GM18909 (cell line): ENCODE measurements at regions not wholly inside any gene's neighbourhood (a gene's known extent, or its start where the extent isn't known, plus 50 kb on each side); places are given as distances from the start of the nearest gene placed in this dataset.
"Not testable (repeated sequence)": the region's sequence is repeated elsewhere in the genome, so short reads cannot be mapped to it uniquely, and the experiment has no call there.

Experiments
- ATAC-seq: cut with Tn5 transposase; IDR thresholded peaks from one replicate; pipeline ENCODE4 v1.9.1; 2021; ENCODE audit warnings: mild to moderate bottlenecking; ENCODE audit not compliant: unreplicated experiment, poor library complexity

DNA sequence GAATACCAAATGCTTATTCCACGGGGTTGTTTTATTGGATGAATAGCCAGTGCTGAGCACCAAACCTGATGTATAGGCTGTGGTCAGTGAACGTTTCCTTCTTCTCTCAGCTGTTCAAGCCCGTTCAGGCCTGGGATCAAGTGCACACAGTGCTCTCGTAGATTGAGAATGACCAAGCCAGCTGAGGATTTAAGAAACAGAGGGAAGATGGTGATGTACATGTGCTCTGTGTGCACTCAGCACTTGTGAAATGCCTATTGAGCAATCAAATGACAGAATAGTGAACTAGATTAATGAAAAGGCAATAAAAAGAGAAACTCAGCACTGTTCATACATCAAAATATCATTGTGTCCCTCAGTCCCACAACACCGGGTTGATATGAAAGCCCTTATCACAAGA lies 302.5 kb downstream of the BMPER start:
- ATAC-seq: no peak

DNA sequence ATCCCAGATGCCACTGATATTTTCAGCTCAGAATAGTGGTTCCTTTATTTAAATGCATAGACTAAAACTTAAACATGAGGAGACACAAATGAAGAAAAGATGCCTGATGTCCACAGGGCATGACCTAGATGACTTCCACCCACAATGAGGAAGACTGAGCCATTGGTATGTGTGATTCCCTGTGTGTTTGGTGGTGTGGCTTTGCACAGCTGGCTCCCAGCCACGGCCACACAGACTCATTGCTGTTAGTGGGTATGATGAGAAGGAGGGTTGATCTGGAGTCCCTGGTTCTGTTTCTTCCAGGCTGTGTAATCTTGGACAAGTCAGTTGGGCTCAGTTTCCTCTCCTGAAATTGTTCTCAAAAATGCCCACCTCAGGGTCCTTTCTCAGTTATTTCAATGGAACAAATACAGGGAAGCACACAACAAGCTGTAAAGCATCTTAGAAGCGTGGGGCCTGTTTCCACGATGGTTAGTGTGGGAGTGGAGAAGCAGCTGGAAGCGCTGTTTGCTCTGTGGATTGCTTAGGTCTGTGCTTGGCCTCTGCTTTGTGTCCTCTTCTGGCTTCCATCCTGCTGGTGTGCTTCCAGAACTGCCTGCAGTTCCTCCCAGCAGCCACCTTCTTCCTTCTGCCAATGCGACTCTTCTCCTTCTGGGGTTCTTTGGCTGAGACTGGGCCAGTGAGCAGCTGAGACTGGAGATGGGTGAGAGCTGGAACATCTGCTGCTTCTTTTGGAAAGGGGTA lies 303.7 kb downstream of the BMPER start:
- ATAC-seq: no peak

DNA sequence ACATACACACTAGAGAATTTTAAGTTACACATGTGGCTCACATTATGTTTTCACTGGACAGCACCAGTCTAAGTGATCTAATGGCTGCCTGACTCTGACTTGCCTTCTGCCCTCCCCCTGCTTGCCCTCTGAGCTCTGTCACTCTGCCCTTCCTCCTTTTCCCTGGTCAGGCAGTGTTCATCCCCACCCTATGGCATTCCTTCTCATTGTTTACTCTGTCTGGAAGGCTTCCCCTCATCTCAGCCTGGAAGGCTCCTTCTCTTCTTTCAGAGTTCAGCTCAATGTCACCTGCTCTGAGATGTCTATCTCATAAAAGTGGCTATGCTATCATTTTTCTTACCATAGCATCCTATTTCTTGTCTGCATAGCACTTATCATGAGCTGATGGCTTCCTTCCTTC lies 305.7 kb downstream of the BMPER start:
- ATAC-seq: no peak

DNA sequence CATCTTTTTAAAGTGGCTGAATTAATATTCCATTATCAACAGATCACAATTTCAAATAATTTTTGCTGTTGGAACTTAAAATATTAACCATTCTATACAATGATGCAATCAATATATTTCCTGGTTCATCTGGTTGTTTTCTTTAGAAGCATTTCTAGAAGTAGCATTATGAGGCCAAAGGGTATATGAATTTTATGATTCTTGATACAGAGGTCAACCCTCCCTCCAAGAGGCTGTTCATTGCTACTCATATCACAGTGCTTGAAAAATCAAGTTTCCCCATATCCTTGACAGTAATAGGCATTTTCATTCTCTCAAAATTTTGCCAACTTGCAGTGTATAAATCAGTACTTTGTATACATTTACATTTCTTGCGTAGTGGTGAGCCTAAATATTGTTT lies 312.6 kb downstream of the BMPER start:
- ATAC-seq: no peak

DNA sequence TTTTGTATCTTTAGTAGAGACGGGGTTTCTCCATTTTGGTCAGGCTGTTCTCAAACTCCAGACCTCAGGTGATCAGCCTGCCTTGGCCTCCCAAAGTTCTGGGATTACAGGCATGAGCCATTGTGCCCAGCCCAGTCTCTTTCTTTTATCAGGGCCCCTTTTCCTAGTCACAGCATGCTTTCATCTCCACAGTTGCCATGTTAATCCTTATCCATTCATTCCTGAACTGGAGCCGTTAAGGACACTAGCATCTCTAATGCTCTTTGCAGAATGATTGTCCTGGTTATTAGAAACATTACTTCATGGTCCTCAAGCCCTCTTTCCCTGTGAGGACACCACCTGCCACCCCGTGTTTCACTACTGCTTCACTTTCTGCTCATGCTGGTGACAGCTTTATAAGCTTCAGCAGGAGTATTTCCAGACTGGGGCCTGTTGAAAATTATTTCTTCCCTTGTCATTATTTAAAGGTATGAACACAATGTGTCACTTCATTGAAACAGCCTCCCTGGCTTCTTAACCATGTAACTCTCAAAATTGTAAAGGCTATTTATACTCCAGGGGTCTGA lies 313.9 kb downstream of the BMPER start:
- ATAC-seq: no peak

DNA sequence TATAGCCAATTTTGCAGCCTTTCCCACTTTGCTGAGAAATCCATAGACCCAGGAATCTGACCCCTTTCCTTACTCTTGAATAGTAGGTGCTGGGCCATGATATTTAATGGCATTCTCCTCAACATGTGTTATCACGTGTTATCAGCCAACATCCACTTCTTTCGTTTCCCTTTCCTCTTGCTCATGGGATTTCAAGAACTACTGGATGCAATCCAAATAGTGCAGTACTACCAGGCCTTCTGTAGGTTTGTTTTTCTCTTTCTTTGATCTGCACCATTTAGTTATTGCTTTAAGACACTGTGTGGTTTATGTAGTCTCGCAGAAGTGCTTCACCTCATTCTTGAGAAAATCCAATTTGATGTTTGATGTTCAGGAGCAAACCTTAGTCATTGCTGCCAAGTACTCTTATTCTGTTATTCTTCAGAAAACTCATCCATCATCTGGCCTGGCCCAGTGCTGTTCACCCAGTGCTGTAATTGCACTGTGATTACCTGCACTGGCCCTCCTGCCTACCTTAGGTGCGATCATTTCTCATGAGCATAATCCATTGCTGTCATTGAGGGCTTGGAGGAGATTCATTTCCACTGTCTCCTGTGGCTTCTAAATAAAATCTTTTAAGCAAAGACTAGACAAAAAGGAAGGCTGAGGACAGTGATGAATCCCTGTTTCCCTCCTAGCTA lies 315.3 kb downstream of the BMPER start:
- no peak for ATAC-seq

DNA sequence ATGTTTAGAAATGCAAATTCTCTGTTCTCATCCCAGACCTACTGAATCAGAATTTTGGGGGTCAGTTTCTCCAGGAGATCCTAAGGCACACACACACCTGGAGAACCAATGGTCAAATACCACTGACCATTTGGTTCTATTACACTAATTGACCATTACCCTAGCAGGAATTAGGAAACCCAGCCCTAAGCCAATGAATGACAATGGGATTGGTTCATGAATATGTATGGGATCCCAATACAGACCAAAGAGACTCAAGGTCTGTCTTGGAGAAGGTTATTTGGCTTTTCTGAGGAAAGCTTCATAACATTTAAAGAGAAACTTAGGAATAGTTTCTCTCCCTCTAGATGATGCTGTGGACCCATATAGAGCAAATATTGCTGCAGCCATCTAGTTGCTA lies 317.0 kb downstream of the BMPER start:
- no peak for ATAC-seq

DNA sequence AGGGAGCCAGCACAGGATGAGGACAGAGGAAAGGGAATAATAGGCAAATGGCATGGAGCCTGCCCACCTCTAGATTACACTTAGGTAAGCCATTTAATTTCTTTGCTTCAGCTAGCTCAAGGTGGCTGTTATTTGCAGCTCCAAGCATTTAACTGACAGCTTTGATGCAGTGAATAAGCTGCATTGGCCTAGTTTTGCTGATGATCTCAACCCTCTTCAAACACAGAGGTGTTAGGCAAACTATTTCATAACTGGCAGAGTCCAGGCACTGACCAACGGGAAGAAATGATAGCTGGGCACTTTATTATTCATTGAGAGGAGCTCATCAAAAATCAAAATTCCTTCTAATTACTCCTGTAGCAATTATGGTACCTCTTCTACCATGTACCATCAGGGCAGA lies 317.4 kb downstream of the BMPER start:
- no peak for ATAC-seq

DNA sequence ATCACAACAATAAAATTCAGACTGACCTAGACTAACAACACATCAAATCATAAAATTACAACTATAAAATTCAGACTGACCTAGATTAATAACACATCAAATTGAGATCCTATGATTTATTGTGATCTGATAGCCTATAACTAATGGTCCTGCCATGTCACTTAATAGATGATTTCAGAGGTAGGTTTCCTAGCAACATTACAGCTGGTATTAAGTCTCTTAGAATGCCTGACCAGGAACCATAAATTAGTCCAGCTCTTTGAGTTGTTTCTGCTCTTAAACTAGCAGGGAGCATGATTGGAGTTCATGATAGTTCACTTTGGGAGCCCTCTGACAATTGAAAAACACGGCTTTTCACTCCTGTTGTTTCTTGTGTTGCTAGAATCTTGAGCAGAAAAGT lies 318.9 kb downstream of the BMPER start:
- ATAC-seq: no peak

DNA sequence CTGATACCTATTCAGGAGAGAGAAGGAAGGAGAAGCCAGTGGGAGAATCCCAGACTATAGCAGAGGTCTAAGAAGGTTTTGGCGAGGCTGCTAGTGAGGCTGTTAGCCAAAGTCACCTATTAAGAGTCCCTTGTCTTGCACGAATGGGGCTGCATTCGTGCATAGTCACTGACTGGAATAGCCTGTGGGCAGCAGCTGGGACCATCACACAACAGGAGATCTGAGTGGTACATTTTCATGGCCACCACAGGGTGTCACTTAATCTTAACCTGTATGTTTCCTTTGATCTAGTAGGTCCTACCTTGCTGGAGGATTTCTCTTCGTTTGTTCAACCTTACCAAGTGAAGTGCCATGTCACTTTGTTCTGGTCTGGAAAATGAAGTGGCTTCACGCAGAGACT lies 319.9 kb downstream of the BMPER start:
- no peak for ATAC-seq

DNA sequence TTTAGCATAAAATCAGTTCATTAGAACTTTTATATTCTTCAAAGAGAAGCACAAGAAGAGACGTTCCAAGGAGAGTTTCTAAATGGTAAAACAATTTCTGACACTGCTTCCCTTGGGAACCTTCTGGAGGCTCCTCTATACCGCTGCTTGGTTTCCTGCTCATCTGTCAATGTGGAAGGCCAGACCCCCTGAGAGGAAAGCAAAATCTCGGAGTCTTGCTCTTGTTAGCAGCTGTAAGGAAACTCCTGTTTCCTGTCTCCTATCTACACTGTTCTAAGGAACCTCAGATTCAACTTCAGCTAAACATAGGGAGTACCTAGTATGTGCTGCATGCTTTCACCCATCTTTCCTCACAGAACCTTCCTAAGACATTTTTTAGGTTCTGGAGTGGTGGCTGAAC lies 322.2 kb downstream of the BMPER start:
- ATAC-seq: no peak

DNA sequence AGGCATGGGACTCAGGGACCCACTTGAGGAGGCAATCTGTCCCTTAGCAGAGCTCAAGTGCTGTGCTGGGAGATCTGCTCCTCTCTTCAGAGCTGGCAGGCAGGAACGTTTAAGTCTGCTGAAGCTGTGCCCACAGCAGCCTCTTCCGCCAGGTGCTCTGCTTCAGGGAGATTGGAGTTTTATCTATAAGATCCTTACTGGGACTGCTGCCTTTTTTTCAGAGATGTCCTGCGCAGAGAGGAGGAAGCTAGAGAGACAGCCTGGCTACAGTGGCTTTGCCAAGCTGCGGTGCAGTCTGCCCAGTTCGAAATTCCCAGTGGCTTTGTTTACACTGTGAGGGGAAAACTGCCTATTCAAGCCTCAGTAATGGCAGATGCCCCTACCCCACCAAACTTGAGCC lies 329.8 kb downstream of the BMPER start:
- ATAC-seq: not testable (repeated sequence)

DNA sequence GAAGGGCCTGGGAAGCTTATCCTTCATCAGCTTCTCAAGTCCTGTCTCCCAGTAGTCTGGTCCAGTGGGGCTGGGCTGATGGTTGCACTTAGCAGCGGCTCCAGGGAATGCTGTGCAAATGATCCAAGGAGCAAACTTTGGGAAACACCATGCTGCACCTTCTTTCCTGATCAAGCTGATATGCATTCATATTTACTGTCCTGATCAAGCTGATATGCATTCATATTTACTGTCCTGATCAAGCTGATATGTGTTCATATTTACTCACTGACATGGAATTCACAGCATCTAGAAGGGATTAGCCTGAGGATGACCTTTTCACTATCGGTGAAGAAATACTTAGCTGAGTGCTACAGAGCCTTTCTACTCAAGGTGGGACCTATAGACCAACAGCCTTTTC lies 330.7 kb downstream of the BMPER start:
- no peak for ATAC-seq

DNA sequence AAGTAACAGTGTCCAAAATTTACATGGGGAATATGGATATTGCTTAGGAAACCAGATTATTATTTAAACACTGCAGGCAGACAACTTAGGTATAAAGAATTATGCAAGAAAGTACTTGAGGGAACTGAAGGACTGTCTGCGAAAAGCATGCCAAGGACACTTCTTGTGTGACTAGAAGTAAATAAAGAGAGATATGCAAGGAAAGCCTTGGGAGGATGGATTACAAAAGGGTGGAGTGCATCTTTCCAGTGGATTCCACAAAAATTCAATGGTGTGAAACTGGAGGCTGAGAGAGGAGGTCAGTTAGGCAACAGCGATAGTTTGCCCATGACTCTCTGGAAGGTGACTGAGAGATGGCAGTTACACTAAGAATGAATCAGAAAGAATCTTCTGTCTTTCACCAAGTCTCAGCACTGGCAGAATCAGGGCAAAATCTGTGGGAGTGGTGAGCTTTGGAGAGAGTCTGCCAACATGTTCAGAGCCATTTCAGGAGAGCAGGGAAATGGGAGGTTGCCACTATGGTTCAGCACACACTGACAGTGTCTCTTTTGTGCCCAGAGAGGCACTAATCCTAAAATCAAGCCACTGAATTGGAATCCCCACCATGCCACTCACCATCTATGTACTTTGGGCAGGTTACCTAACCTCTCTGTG lies 331.6 kb downstream of the BMPER start:
- ATAC-seq: no peak

DNA sequence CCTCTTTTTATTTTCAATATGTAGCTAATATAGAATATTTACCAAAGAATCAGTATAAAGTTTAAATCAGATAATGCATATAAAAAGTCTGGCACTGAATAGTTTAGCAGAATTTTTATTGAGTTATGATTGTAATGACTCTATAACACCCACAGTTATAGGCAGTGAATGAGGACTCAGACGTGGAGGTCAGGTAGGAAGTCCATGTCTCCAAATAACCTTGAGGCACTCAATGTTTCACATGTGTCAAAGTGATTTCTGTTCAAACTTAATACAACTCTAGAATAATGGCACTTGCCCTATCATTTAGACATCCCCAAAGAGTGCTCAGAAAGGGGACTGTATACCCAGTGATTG lies 332.1 kb downstream of the BMPER start:
- no peak for ATAC-seq

DNA sequence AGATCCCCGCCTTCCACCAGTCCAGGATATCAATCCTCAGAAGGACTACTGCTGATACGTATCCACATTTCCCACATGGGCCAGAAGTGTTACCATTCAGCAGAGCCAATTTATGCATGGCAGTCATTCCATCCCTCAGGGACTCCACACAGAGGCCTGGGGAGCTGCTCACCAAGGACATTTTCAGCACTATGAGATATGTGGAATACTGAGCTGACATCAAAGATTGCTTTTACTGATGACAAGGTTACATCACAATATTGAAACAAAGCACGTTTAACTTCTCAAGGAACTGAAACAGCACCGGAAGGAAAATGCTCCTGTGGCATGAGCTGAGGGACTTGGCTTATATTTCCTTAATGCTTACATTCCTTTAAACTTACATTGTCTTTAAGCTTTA lies 335.1 kb downstream of the BMPER start:
- ATAC-seq: no peak

DNA sequence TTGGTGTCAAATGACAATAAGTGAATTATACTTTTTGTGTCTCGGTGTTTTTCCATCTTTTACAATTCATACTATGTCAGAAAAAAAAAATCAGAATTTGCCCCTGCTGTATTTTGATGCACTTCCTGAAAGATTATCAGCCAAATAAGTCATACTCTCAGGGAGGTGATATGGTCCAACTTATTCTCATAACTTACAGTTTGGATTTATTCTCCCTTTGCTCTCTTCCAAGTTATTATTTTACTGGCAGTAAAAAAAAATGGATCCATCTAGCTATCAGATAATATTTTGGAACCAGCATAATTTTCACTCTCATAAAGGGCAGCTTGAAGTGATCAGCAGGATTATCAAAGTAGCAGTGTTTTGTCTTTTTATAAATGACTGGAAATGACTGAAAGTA lies 337.1 kb downstream of the BMPER start:
- ATAC-seq: no peak

DNA sequence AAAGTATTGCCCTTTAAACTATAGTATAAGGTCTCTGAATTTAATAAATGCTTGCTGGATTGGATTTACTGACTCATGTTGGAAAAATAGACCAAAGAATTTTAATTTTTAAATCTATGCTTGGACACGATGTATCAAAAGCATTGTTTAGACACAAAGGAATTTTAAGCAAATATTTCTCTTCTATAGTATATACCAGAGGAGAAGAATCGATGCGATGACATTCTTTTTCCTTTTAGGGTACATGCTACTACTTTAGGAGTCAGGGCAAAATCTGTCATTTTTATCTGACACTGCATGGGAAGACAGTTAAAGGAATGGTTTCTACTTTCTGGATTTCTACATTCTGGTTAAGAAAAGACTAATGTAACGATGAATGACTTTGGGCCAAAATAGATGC lies 339.9 kb downstream of the BMPER start:
- no peak for ATAC-seq

DNA sequence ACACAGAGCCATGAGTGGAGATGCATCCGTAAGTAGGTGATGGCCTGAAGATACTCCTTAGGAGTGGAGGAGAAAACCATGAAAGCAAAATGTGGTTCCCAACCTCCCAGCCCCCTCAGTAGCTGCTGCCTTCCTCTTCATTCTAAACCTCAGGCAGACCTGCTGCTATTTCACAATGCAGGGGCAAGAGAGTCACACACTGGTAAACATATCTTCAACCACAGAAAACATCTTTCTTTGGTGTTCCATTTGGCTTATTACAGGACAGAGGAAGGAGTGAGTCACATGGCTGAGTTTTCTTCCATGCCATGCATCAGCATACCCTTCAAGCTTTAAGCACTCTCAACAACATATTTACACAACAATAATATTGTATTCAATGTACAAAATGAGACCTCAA lies 342.1 kb downstream of the BMPER start:
- ATAC-seq: no peak

DNA sequence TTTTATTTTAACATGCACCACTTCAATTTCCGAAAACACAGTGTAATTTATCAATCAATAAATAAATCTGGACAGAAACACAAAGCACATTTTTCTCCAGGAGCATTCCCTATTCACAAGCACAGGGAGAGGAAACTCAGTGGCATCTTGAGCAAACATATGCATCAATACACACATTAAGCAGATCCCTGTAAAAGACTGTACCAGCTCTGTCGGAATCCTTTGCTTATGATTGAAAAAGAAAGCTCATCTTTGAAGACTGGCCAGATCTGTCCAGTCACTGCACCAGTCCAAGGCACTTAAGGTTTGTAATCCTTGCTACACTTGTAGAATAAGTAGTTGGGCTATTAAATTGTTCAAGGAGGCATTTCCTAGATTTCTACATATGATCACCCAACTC lies 343.9 kb downstream of the BMPER start:
- no peak for ATAC-seq

DNA sequence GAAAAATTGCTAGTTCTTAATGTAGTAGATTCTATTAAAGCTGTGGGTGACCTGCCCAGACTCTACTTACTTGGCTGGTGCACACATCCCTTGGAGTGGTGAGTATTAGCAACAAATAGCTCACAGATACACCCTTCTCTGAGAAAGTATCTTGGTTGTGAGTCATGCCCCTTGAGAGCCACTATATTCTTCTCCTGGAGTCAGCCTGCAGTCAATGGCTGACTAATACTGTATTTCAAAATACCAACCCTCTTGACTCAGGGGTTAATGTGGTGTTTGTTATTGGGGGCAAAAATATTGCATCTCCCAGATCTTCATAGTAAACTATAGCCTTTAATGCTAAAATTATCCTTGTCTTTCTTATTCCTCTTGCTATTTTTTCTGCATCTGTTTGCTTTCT lies 354.9 kb downstream of the BMPER start:
- no peak for ATAC-seq

DNA sequence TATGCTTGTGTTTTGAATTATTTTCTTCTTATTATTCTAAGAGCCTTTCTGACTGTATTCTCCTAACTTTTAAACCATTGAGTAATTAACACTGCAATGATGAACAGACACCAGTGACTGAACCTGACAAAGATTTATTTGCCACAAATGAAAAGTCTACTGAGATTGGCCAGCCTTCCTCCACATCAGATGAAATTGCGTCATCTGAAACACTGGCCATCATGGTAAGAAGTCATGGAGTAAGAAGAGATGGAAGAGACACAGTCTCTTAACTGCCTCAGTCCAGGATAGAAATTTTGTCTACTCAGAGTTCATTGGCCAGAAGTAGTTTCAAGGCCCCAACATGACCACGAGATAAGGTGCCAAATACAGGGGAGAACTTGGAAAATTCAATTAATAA lies 357.8 kb downstream of the BMPER start:
- ATAC-seq: no peak
